T-helper 17 cell (primary cell): ENCODE measurements at regions not wholly inside any gene's neighbourhood (a gene's known extent, or its start where the extent isn't known, plus 50 kb on each side); places are given as distances from the start of the nearest gene placed in this dataset.
"Not testable (repeated sequence)": the region's sequence is repeated elsewhere in the genome, so short reads cannot be mapped to it uniquely, and the experiment has no call there.

Experiments used
- ATAC-seq: fragments of 150-1000 bp; cut with Tn5 transposase; 2 replicates; pipeline ENCODE4 v1.10.0; 2021; ENCODE audit warnings: mild to moderate bottlenecking, moderate library complexity
- DNase-seq, 3 donors: peaks; one replicate each; pipeline versions ENCODE4 v3.0.0 to v3.0.0-alpha.2; 2020 to 2021
- H3K9me3 ChIP-seq: one replicate; pipeline ENCODE4 v1.7.0; 2013; ENCODE audit warnings: low read length, mild to moderate bottlenecking; ENCODE audit not compliant: control insufficient read depth, poor library complexity, severe bottlenecking
- H3K27ac Mint-ChIP-seq: one replicate; pipeline ENCODE4 v1.8.0; 2022; ENCODE audit warnings: mild to moderate bottlenecking, moderate library complexity, mixed read lengths
- H3K27me3 Mint-ChIP-seq: one replicate; pipeline ENCODE4 v1.8.0; 2022; ENCODE audit warnings: mixed read lengths
- H3K36me3 Mint-ChIP-seq: one replicate; pipeline ENCODE4 v1.8.0; 2022; ENCODE audit warnings: low read depth, mixed read lengths
- H3K4me1 Mint-ChIP-seq: one replicate; pipeline ENCODE4 v1.8.0; 2022; ENCODE audit warnings: mild to moderate bottlenecking, mixed read lengths
- H3K4me3 Mint-ChIP-seq: one replicate; pipeline ENCODE4 v1.8.0; 2022; ENCODE audit warnings: mild to moderate bottlenecking, moderate library complexity, mixed read lengths

DNA sequence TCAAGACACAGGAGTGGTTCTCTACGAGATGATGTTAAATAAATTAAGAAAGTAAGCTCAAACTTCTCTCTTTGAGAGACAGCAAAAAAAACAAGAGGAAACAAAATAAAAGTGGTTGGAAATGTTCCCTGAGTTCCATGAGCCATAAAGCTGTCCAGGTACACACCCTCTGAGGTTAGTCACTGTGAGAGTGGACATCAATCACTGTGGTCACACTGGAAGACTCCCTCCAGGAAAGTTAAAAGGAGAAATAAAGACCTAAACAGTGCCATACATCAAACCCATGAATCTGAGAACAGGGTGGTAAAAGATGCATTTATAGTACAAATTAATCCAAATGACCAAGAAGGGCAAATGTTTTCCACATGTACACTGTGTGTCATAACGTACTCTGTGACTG is 188.9 kb upstream of the FAM174A start:
- not testable (repeated sequence) for H3K9me3 ChIP-seq, H3K4me3 Mint-ChIP-seq, H3K27ac Mint-ChIP-seq, H3K36me3 Mint-ChIP-seq, DNase-seq, ATAC-seq, H3K4me1 Mint-ChIP-seq, H3K27me3 Mint-ChIP-seq

DNA sequence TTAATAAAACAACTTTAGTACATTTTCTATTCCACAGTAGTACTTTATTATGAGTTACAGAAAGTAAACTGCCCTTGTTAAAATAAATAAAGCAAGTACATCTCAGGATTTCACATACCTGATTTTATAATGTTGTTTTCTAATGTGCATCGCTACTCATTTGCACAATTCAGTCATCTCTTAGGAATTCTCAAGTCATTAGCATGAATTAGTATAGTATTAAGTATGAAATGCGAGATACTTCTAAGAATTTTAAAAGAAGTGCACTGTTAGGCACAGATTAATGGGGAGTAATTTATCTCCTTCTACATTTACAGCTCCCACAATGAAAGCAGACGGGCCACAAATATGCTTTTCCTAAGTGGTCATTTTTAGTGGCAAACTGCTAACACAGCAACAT is 193.7 kb upstream of the FAM174A start:
- not testable (repeated sequence) for H3K36me3 Mint-ChIP-seq, H3K4me3 Mint-ChIP-seq, DNase-seq, H3K27ac Mint-ChIP-seq, H3K4me1 Mint-ChIP-seq, ATAC-seq, H3K9me3 ChIP-seq, H3K27me3 Mint-ChIP-seq

DNA sequence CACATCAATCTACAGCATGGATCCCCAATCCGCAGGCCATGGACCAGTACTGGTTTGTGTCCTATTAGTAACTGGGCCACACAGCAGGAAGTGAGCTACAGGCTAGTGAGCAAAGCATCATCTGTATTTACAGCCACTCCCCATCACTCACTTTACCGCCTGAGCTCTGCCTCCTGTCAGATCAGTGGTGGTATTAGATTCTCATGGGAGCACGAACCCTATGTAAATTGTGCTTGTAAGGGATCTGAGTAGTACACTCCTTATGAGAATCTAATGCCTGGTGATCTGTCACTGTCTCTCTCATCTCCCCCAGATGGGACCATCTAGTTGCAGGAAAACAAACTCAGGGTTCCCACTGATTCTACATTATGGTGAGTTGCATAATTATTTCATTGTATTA is 212.7 kb upstream of the FAM174A start:
- DNase-seq: no peak
- no peaks in the 10 kb centered on the region for H3K4me1 Mint-ChIP-seq
- H3K9me3 ChIP-seq: no peaks in the 10 kb centered on the region
- no peak for ATAC-seq
- H3K4me3 Mint-ChIP-seq: no peak overlapping the region
- H3K36me3 Mint-ChIP-seq: no peaks in the 10 kb centered on the region
- H3K27me3 Mint-ChIP-seq: no peaks in the 10 kb centered on the region
- H3K27ac Mint-ChIP-seq: no peak overlapping the region

DNA sequence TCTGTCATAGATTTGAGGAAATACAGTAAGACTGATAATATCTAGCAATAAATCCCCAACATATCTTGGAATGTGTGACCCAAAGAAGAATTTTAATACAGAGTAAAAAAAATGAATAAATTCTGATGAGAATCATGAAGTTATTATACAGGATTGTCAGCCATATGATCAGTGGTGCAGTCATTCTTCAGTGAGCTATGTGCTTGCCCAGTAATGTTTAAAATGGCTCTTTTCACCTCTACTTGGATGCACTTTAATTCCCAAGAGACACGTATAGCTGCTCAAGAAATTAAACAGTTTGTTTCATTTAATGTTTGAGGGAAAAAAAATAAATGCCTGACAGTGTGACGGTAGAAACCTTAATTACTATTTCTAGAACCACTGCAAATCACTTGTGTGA is 215.3 kb upstream of the FAM174A start:
- Mint-ChIP-seq H3K36me3 (no peaks in the 10 kb centered on the region), H3K4me1 (no peaks in the 10 kb centered on the region), H3K27ac (no peak overlapping the region), H3K27me3 (no peaks in the 10 kb centered on the region), H3K4me3 (no peak overlapping the region)
- DNase-seq (no peak), ATAC-seq (no peak)
- no peaks in the 10 kb centered on the region for H3K9me3 ChIP-seq

DNA sequence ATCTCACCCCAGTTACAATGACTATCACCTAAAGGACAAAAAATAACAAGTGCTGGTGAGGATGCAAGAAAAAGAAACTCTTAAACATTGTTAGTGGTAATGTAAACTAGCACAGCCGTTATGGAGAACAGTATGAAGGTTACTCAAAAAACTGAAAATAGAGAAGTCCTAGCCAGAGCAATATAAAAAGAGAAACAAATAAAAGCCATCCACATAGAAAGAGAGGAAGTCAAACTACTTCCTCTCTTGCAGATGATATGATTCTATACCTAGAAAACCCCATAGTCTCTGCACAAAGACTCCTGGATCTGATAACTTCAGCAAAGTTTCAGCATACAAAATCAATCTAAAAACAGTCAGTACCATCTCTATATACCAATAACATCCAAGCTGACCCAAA is 221.5 kb upstream of the FAM174A start:
- DNase-seq (no peak), ATAC-seq (no peak)
- no peaks in the 10 kb centered on the region for H3K9me3 ChIP-seq

DNA sequence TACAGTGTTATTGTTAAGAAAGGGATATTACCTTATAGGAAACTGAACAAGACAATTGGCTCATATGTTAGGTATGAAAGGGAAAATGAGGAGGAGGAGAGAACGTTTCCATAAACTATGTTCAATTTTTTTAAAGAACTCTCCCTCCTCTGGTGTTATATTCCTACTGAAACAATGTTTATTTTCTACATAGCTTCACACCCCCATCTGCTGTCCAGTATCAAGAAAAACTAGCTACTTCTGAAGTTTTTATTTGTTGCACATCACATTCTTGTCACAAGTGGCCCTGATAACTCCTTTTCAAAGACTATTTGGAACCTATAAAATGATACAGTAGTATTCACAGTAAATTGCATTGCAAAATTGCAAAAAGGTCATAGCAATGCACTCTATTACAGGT is 223.4 kb upstream of the FAM174A start:
- ATAC-seq (no peak), DNase-seq (no peak)
- Mint-ChIP-seq H3K36me3 (no peaks in the 10 kb centered on the region), H3K4me1 (no peaks in the 10 kb centered on the region), H3K27me3 (no peaks in the 10 kb centered on the region), H3K27ac (no peak overlapping the region), H3K4me3 (no peak overlapping the region)
- no peaks in the 10 kb centered on the region for H3K9me3 ChIP-seq

More for the DNA sequence above, 221.5 kb upstream of the FAM174A start:
- Mint-ChIP-seq H3K4me1 (no peaks in the 10 kb centered on the region), H3K4me3 (no peak overlapping the region), H3K27ac (no peak overlapping the region), H3K27me3 (no peaks in the 10 kb centered on the region), H3K36me3 (no peaks in the 10 kb centered on the region)

DNA sequence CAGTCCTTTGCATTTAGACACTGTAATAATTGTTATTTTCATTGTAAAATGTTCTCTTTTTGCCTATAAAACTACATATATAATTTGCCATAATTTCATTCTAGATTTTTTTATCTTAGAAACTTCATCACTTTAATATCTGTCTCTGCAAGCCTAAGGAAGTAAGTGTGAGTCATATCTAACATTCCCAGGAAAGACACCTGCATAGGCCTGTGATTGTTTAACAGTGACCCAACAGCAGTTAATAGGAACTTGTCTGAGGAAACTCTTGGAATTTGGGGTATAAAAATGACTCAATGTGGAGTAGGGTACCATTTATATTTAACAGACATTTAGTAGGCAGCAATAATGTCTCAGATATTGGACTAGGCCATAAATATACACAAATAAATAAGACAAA is 229.2 kb upstream of the FAM174A start:
- Mint-ChIP-seq H3K27me3 (no peaks in the 10 kb centered on the region), H3K27ac (no peak overlapping the region), H3K36me3 (no peaks in the 10 kb centered on the region), H3K4me1 (no peaks in the 10 kb centered on the region), H3K4me3 (no peak overlapping the region)
- ATAC-seq: no peak
- no peak for DNase-seq
- no peaks in the 10 kb centered on the region for H3K9me3 ChIP-seq

DNA sequence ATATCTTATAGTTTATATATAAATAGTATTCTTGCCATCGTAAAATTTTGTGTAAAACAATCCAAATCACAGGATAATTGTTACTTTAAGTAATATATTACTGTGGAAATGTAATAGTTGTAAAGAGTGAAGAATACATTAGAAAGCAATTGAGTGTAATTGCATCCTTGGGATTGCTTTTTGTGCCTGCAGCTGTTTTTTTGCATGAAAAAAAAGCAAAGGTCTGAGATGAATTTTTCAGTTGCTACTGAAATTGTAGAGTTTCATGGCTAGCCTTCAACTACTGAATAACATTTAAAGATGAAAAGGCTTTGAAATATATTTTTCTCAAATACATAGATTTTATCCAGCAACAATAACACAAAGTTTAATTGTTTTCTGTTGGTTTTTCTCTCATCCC is 232.0 kb upstream of the FAM174A start:
- ATAC-seq (no peak), DNase-seq (no peak)
- H3K4me1 Mint-ChIP-seq: no peaks in the 10 kb centered on the region
- no peaks in the 10 kb centered on the region for H3K27me3 Mint-ChIP-seq
- no peaks in the 10 kb centered on the region for H3K36me3 Mint-ChIP-seq
- H3K4me3 Mint-ChIP-seq: no peak overlapping the region
- H3K27ac Mint-ChIP-seq: no peak overlapping the region
- no peaks in the 10 kb centered on the region for H3K9me3 ChIP-seq

DNA sequence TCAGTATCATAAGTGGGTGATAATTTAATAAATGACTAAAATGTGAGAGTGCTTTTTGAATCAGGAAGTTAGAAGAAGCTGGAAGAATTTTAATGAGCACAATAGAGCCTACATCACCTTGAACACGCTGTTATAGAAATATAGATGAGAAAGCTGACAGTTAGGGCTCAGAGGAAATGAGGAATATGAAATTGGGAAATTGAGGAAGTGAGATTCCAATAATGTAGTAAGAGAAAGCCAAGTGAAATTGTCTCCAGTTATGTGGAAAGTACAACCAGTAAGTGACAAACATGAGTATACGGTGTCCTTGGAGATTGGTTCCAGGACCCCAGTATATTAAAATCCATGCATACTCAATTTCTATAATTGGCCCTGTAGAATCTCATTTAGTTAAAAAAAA is 235.9 kb upstream of the FAM174A start:
- no peak overlapping the region for H3K4me3 Mint-ChIP-seq
- DNase-seq (no peak), ATAC-seq (no peak)
- no peak overlapping the region for H3K27ac Mint-ChIP-seq
- H3K36me3 Mint-ChIP-seq: no peaks in the 10 kb centered on the region
- no peaks in the 10 kb centered on the region for H3K27me3 Mint-ChIP-seq
- H3K9me3 ChIP-seq: no peaks in the 10 kb centered on the region
- H3K4me1 Mint-ChIP-seq: no peaks in the 10 kb centered on the region

DNA sequence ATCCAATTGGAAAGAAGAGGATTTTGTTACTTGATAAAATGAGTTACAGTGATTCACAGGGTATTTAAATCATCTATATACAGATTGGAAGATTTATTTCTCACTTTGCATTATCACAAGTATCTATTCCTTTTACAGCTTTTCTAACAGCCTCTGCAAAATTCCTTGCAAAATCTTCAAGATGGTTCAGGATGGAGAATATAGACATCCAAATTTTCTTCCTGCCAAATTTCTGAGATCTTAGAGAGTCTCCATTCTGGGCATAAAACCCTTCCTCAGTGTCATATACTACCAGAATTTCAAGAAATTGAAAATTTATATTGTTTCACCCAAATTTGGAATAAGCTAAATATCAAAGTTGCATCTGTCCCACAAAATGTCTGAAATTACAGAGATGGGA is 259.1 kb upstream of the FAM174A start:
- no peaks in the 10 kb centered on the region for H3K27me3 Mint-ChIP-seq
- ATAC-seq (no peak), DNase-seq (no peak)
- H3K4me1 Mint-ChIP-seq: no peaks in the 10 kb centered on the region
- H3K4me3 Mint-ChIP-seq: no peak overlapping the region
- no peak overlapping the region for H3K27ac Mint-ChIP-seq
- H3K9me3 ChIP-seq: no peaks in the 10 kb centered on the region
- no peaks in the 10 kb centered on the region for H3K36me3 Mint-ChIP-seq

DNA sequence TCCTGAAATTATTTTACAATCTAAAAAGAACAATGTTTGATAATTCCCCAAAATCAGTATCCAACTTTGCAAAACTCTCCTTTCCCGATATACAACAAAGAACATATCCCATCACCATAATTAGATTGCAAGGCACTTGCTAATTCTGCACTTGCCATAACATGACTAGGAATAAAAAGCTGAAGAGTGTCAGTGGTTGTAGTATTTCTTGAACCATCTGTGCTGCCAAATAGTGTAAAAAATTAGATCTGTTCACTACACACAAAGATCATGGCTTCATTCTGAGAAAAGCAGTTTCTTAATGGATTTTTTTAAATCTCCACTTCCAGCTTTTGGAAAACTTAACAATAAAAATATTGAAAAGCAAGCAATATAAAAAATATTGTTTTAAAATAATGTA is 259.5 kb upstream of the FAM174A start:
- no peaks in the 10 kb centered on the region for H3K9me3 ChIP-seq
- H3K4me1 Mint-ChIP-seq: no peaks in the 10 kb centered on the region
- no peak overlapping the region for H3K27ac Mint-ChIP-seq
- DNase-seq: no peak
- ATAC-seq: no peak
- no peaks in the 10 kb centered on the region for H3K36me3 Mint-ChIP-seq
- no peaks in the 10 kb centered on the region for H3K27me3 Mint-ChIP-seq
- no peak overlapping the region for H3K4me3 Mint-ChIP-seq

DNA sequence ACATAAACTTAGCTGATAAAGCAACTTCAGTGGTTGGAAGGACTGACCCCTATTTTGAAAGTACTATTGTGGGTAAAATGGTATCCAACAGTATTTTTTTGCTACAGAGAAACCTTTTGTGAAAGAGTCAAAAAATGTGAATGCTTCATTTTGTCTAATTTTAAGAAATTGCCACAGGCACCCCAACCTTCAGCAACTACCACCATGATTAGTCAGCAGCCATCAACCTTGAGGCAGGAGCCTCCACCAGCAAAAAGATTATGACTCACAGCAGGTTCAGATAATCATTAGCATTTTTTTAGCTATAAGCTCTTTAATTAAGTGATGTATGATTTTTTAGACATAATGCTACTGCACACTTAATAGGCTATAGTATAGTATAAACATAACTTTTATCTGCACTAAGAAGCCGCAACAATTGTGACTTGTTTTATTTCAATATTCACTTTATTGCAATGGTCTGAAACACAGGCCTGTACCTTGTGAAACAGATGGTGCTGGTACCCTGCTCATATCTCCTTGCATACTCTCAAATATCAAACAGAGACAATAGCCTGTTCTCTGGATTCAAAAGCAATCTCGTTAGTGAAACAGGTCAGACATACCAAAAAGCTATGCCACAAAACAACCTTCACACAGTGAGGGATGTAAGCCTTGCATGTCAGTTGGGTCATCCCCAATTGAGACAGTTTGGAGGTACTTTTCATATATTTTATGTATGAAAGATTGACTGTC is 261.2 kb upstream of the FAM174A start:
- H3K36me3 Mint-ChIP-seq: no peaks in the 10 kb centered on the region
- H3K4me3 Mint-ChIP-seq: no peak overlapping the region
- H3K9me3 ChIP-seq: no peaks in the 10 kb centered on the region
- H3K27ac Mint-ChIP-seq: no peak overlapping the region
- H3K27me3 Mint-ChIP-seq: no peaks in the 10 kb centered on the region
- ATAC-seq (no peak), DNase-seq (no peak)
- H3K4me1 Mint-ChIP-seq: no peaks in the 10 kb centered on the region

DNA sequence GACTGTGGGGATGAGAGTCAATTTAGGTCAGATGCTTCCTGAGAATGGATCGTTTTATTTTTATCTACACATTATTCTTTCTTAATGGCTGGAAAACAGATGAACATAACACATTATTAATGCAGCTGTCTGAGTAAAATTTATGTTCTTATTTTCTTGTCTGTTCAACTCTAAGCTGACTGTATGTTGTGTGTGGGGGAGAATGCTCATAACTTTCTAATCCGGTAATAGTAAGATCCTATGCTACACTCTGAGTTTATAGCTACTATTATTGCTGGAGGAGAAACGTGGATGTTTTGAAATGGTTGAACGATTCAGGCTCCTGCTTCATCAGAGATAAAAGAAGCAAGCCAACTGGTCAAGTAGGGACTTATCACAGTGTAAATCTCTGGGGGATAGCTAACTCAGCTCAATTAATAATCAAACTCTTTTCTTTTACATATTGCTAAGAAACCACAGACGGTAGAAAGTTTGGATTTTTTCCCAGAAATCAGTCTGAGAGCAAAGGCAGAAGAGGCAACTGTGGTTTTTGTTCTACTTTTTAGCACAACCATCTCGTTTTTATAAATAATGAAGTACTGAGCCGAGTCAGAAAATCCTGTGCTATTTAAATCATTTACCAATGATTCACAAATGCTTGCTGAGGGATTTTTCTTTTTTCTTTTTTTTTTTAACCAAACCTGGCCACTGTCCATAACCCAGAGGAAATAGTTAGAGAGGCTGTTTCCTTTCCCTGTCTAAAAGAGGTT is 265.0 kb upstream of the FAM174A start:
- no peaks in the 10 kb centered on the region for H3K27me3 Mint-ChIP-seq

DNA sequence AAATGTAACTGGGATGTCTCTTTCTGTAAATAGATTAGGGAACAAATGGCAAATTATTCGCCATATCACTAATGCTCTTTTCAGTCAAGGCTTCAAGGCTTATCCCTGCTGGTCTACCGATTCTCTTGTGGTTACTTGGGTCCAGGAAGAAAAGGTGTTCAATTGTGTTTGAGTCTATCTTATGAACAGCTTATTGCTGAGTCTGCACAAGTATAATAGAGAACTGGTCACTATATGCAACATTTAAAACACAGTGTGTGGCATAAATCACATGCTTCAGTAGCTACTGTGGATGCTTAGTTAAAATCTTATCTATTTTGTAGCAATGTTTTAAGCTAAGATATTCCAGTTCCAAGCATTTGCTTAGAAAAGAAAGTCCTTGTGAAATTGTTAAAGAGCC is 274.2 kb upstream of the FAM174A start:
- ATAC-seq: no peak
- H3K27me3 Mint-ChIP-seq: no peaks in the 10 kb centered on the region

More for the DNA sequence above, 265.0 kb upstream of the FAM174A start:
- DNase-seq (no peak), ATAC-seq (no peak)
- Mint-ChIP-seq H3K4me1 (no peaks in the 10 kb centered on the region), H3K27ac (no peak overlapping the region), H3K36me3 (no peaks in the 10 kb centered on the region), H3K4me3 (no peak overlapping the region)
- H3K9me3 ChIP-seq: no peaks in the 10 kb centered on the region

More for the DNA sequence above, 274.2 kb upstream of the FAM174A start:
- Mint-ChIP-seq H3K36me3 (no peaks in the 10 kb centered on the region), H3K4me1 (no peaks in the 10 kb centered on the region), H3K4me3 (no peak overlapping the region), H3K27ac (no peak overlapping the region)
- no peaks in the 10 kb centered on the region for H3K9me3 ChIP-seq
- DNase-seq: no peak
